BJ (cell line): ENCODE measurements at regions not wholly inside any gene's neighbourhood (a gene's known extent, or its start where the extent isn't known, plus 50 kb on each side); places are given as distances from the start of the nearest gene placed in this dataset.

Source experiments
- CTCF ChIA-PET: fragments of 350-600 bp; formaldehyde crosslinking; extraction: SDS; loops from one replicate; lab custom pipeline; 2021; ENCODE audit warnings: antibody characterized with exemption, inconsistent platforms; lab: Yijun Ruan, JAX
- POLR2A ChIA-PET: fragments of 300-600 bp; sonication (Branson Sonifier 250); formaldehyde crosslinking; extraction: SDS; loops from one replicate; lab custom pipeline; 2021; ENCODE audit warnings: antibody characterized with exemption; lab: Charles Lee
- DNase-seq: peaks from one replicate; pipeline ENCODE4 v3.0.0-alpha.2; 2011; ENCODE audit warnings: low read depth
- H3K27me3 ChIP-seq: 2 replicates; pipeline ENCODE4 v1.6.0; 2011; ENCODE audit warnings: low read length; ENCODE audit not compliant: control insufficient read depth, insufficient read depth
- H3K36me3 ChIP-seq: 2 replicates; pipeline ENCODE4 v1.5.1; 2011; ENCODE audit warnings: low read length; ENCODE audit not compliant: control insufficient read depth, insufficient read depth
- H3K4me3 ChIP-seq: 2 replicates; pipeline ENCODE4 v1.5.1; 2011; ENCODE audit warnings: low read depth, mild to moderate bottlenecking, control low read depth, low read length
- CTCF ChIP-seq: IDR thresholded peaks from 2 replicates; pipeline ENCODE4 v1.5.1; 2011; ENCODE audit warnings: low read depth, mild to moderate bottlenecking, control low read depth, inconsistent platforms, low read length, moderate library complexity; ENCODE audit not compliant: insufficient read depth

GRCh38 chr3:19808834-19809233 is 125.2 kb downstream of the EFHB start:
- ChIA-PET POLR2A (no interaction called here), CTCF (no interaction called here)
- Histone ChIP-seq H3K27me3 (no peaks in the 10 kb centered on the region), H3K36me3 (no peaks in the 10 kb centered on the region), H3K4me3 (no peak overlapping the region)
- no peak for DNase-seq
- no peak for TF ChIP-seq CTCF

GRCh38 chr3:19799887-19800286 is 134.1 kb downstream of the EFHB start:
- CTCF ChIA-PET = no interaction called here

GRCh38 chr3:19799115-19799514 is 134.9 kb downstream of the EFHB start:
- Histone ChIP-seq H3K27me3 (no peaks in the 10 kb centered on the region), H3K4me3 (no peak overlapping the region), H3K36me3 (no peaks in the 10 kb centered on the region)
- ChIA-PET CTCF (no interaction called here), POLR2A (no interaction called here)
- DNase-seq = no peak
- no peak for TF ChIP-seq CTCF

More at GRCh38 chr3:19799887-19800286, 134.1 kb downstream of the EFHB start:
- no peaks in the 10 kb centered on the region for H3K36me3 ChIP-seq
- H3K27me3 ChIP-seq = no peaks in the 10 kb centered on the region
- TF ChIP-seq CTCF = no peak
- no peak for DNase-seq
- POLR2A ChIA-PET = no interaction called here
- H3K4me3 ChIP-seq = no peak overlapping the region

- no peak for TF ChIP-seq CTCF
Measured at GRCh38 chr3:19798324-19798723, 135.7 kb downstream of the EFHB start.

GRCh38 chr3:19792388-19792787 is 141.6 kb downstream of the EFHB start:
- Histone ChIP-seq H3K36me3 (no peaks in the 10 kb centered on the region), H3K27me3 (no peaks in the 10 kb centered on the region), H3K4me3 (no peak overlapping the region)
- CTCF ChIA-PET = interaction anchor here (1.4 kb wide), 1 partner anchor 10 kb away, joined by 3 read pairs; no protein-coding TSS in a partner anchor
- no peak for TF ChIP-seq CTCF
- POLR2A ChIA-PET = no interaction called here
- DNase-seq = no peak

More at GRCh38 chr3:19798324-19798723, 135.7 kb downstream of the EFHB start:
- POLR2A ChIA-PET = no interaction called here
- CTCF ChIA-PET = no interaction called here
- no peaks in the 10 kb centered on the region for H3K27me3 ChIP-seq
- H3K36me3 ChIP-seq = no peaks in the 10 kb centered on the region
- no peak overlapping the region for H3K4me3 ChIP-seq
- no peak for DNase-seq
